HEK293T (cell line): ENCODE measurements at regions not wholly inside any gene's neighbourhood (a gene's known extent, or its start where the extent isn't known, plus 50 kb on each side); places are given as distances from the start of the nearest gene placed in this dataset.

Experiments
- CTCF ChIA-PET: fragments of 350-600 bp; formaldehyde crosslinking; extraction: SDS; loops from one replicate; lab custom pipeline; 2021; ENCODE audit warnings: antibody characterized with exemption, inconsistent platforms; lab: Yijun Ruan, JAX
- POLR2A ChIA-PET: fragments of 350-600 bp; formaldehyde crosslinking; extraction: SDS; loops from one replicate; lab custom pipeline; 2020; ENCODE audit warnings: antibody characterized with exemption, inconsistent platforms; lab: Yijun Ruan, JAX
- DNase-seq: peaks from one replicate; pipeline ENCODE4 v3.0.0; 2012; ENCODE audit warnings: mixed read lengths; ENCODE audit errors: extremely low spot score
- ARNT ChIP-seq: fragments of 450-650 bp; IDR thresholded peaks from 2 replicates; pipeline ENCODE4 v1.6.1; 2017; ENCODE audit warnings: mild to moderate bottlenecking
- BHLHE40 ChIP-seq: fragments of 450-650 bp; IDR thresholded peaks from 2 replicates; pipeline ENCODE4 v1.6.1; 2016; ENCODE audit warnings: mild to moderate bottlenecking, moderate library complexity, borderline replicate concordance
- CTBP1 ChIP-seq: fragments of 450-650 bp; IDR thresholded peaks from 2 replicates; pipeline ENCODE4 v1.6.1; 2016; ENCODE audit warnings: borderline replicate concordance
- ELF4 ChIP-seq: fragments of 450-650 bp; IDR thresholded peaks from 2 replicates; pipeline ENCODE4 v1.6.1; 2017; ENCODE audit warnings: antibody characterized with exemption
- FOXA1 ChIP-seq: fragments of 450-650 bp; IDR thresholded peaks from 2 replicates; pipeline ENCODE4 v1.6.1; 2016; ENCODE audit warnings: mild to moderate bottlenecking
- FOXK2 ChIP-seq: fragments of 450-650 bp; IDR thresholded peaks from 2 replicates; pipeline ENCODE4 v1.6.1; 2016; ENCODE audit warnings: mild to moderate bottlenecking
- FOXM1 ChIP-seq: fragments of 450-650 bp; IDR thresholded peaks from 2 replicates; pipeline ENCODE4 v1.6.1; 2017; ENCODE audit warnings: mild to moderate bottlenecking, borderline replicate concordance
- HDGF ChIP-seq: fragments of 450-650 bp; IDR thresholded peaks from 2 replicates; pipeline ENCODE4 v1.6.1; 2017; ENCODE audit warnings: antibody characterized with exemption, borderline replicate concordance
- L3MBTL2 ChIP-seq: fragments of 450-650 bp; conservative IDR thresholded peaks from 2 replicates; pipeline ENCODE4 v1.6.1; 2016; ENCODE audit warnings: mild to moderate bottlenecking
- LEF1 ChIP-seq: fragments of 450-650 bp; IDR thresholded peaks from 2 replicates; pipeline ENCODE4 v1.6.1; 2017; ENCODE audit warnings: mild to moderate bottlenecking, borderline replicate concordance
- NFRKB ChIP-seq: fragments of 450-650 bp; IDR thresholded peaks from 2 replicates; pipeline ENCODE4 v1.6.1; 2016; ENCODE audit warnings: mild to moderate bottlenecking, moderate library complexity
- SP1 ChIP-seq: fragments of 450-650 bp; IDR thresholded peaks from 2 replicates; pipeline ENCODE4 v1.6.1; 2017
- SUZ12 ChIP-seq: fragments of 450-650 bp; IDR thresholded peaks from 2 replicates; pipeline ENCODE4 v1.6.1; 2016; ENCODE audit warnings: mild to moderate bottlenecking
- TARDBP ChIP-seq: fragments of 450-650 bp; IDR thresholded peaks from 2 replicates; pipeline ENCODE4 v1.6.1; 2016
- ZNF384 ChIP-seq: fragments of 450-650 bp; IDR thresholded peaks from 2 replicates; pipeline ENCODE4 v1.6.1; 2016
- TF ChIP-seq, protein P1 (sequence below): fragments of 450-650 bp; IDR thresholded peaks from 2 replicates; pipeline ENCODE4 v1.6.1; 2016

DNA sequence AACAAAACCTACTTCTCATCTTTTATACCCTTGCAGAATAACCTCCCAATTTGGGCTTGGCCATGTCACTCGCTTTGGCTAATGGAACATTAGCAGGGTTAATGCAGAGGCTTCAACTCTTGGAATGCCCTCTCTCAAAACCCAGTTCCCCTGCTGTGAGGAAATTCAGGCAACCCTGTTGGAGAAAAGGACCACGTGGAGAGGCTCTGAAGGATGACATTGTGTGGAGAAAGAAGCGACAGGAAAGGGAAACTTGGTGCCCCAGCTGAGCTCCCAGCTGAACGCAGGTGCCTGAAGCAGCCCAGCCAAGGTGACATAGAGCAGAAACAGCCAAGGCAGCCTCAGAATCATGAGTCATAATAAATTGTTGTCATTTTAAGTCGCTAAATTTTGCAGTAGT lies 214.2 kb upstream of the GHITM start:
- DNase-seq: no peak
- TF ChIP-seq ELF4: no peak
- TF ChIP-seq FOXK2: no peak
- TF ChIP-seq FOXM1: no peak
- no peak for TF ChIP-seq SUZ12
- no peak for TF ChIP-seq FOXA1
- no peak for TF ChIP-seq CTBP1
- TF ChIP-seq, protein P1, sequence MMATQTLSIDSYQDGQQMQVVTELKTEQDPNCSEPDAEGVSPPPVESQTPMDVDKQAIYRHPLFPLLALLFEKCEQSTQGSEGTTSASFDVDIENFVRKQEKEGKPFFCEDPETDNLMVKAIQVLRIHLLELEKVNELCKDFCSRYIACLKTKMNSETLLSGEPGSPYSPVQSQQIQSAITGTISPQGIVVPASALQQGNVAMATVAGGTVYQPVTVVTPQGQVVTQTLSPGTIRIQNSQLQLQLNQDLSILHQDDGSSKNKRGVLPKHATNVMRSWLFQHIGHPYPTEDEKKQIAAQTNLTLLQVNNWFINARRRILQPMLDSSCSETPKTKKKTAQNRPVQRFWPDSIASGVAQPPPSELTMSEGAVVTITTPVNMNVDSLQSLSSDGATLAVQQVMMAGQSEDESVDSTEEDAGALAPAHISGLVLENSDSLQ: no peak

DNA sequence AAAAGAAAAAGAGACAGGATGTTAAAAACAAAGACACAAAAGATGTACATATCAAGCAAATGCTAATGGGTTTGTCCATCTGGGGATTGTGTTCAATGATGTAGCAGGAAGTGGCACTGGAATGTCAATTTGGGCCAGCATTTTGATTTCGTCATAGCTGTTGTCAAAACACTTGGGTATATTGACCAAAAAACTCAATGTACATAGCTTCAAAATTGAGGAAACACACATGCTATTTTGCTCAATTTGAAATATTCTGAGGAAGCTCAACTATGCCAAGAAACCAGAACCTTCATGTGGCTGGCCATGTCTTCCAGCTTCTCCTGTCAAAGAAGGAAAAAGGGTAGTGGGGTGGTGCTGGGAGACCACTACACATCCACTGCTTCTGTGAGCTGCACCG lies 212.7 kb upstream of the GHITM start:
- ChIA-PET POLR2A (no interaction called here), CTCF (no interaction called here)
- TF ChIP-seq FOXA1 (no peak), ARNT (no peak), FOXK2 (no peak), ZNF384 (no peak), L3MBTL2 (no peak), HDGF (no peak), FOXM1 (no peak), CTBP1 (no peak), SP1 (no peak), NFRKB (no peak), TARDBP (no peak), SUZ12 (no peak), LEF1 (no peak), ELF4 (no peak)
- no peak for DNase-seq

More for the DNA sequence above, 214.2 kb upstream of the GHITM start:
- ChIA-PET POLR2A (no interaction called here), CTCF (no interaction called here)

DNA sequence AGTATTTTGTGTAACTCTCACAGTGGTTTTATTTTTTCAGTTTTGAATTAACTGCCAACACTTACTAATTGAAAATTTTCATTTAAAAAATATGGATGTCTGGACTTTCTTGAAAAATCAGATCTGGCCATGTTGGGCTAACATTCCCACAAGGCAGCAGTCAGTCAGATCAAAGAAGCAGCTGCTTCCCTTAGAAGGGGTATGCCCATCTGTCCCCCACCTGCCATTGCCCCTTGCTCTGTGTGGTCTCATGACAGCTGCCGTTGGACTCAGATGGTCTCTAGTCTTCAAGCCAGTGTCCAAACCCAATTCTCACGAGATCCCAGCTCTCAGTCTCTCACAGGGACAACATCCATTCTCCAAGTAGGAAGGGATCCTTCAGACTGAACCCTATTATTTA lies 212.1 kb upstream of the GHITM start:
- no peak for DNase-seq
- ChIA-PET CTCF (no interaction called here), POLR2A (no interaction called here)

DNA sequence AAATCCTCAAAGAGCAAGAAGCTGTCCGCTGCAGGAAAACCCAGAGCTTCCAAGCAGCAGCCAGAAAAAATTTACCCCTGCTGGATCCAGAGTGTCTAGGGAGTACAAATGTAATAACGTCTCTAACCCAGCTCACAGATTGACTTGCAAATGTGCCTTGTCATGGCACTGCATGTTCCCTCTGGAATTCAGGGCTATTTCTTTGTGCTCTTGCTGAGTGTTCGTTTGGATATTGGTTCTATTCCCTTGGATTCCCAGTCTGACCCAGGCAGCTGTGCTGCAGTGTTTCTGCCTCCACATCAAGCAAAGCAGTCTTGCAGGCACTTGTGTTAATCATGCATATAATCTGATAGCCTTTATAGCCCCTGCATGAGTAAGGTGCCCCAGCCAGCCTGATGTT lies 209.9 kb upstream of the GHITM start:
- CTCF ChIA-PET: no interaction called here
- DNase-seq: no peak
- TF ChIP-seq ARNT: no peak
- no peak for TF ChIP-seq CTBP1
- TF ChIP-seq NFRKB: no peak
- TF ChIP-seq SP1: no peak
- no peak for TF ChIP-seq ZNF384
- no peak for TF ChIP-seq BHLHE40
- no peak for TF ChIP-seq FOXM1
- TF ChIP-seq L3MBTL2: no peak
- no peak for TF ChIP-seq TARDBP
- no peak for TF ChIP-seq FOXK2
- TF ChIP-seq ELF4: no peak
- TF ChIP-seq, protein P1: no peak
- TF ChIP-seq HDGF: no peak
- TF ChIP-seq LEF1: no peak
- TF ChIP-seq FOXA1: no peak
- TF ChIP-seq SUZ12: no peak
- POLR2A ChIA-PET: no interaction called here

More for the DNA sequence above, 212.1 kb upstream of the GHITM start:
- TF ChIP-seq, protein P1: no peak
- TF ChIP-seq SP1 (no peak), L3MBTL2 (no peak)

- no peak for TF ChIP-seq TARDBP
- TF ChIP-seq, protein P1: no peak
- no peak for TF ChIP-seq BHLHE40
- TF ChIP-seq SUZ12: no peak
- no peak for TF ChIP-seq L3MBTL2
- no peak for TF ChIP-seq ZNF384
- TF ChIP-seq FOXM1: no peak
- no peak for TF ChIP-seq LEF1
- TF ChIP-seq ELF4: no peak
- TF ChIP-seq ARNT: no peak
- no peak for TF ChIP-seq HDGF
- no peak for TF ChIP-seq FOXK2
- no peak for TF ChIP-seq CTBP1
- TF ChIP-seq SP1: no peak
- no peak for TF ChIP-seq NFRKB
- no peak for TF ChIP-seq FOXA1
- ChIA-PET POLR2A (no interaction called here), CTCF (no interaction called here)
- no peak for DNase-seq
Observed at GRCh38 chr10:83931669-83932068, 207.6 kb upstream of the GHITM start.

- ChIA-PET POLR2A (no interaction called here), CTCF (no interaction called here)
- no peak for DNase-seq
- TF ChIP-seq SUZ12: no peak
Observed at GRCh38 chr10:83932245-83932644, 207.1 kb upstream of the GHITM start.
